Suprapubic skin (tissue), 4 donors: ENCODE measurements at regions not wholly inside any gene's neighbourhood (a gene's known extent, or its start where the extent isn't known, plus 50 kb on each side); places are given as distances from the start of the nearest gene placed in this dataset.
"Not testable (repeated sequence)": the region's sequence is repeated elsewhere in the genome, so short reads cannot be mapped to it uniquely, and the experiment has no call there.

Source experiments
- DNase-seq, 2 donors: peaks; one replicate each; pipeline ENCODE4 v3.0.0-alpha.2; 2019; ENCODE audit warnings: low spot score in 2 of 2
- H3K27ac ChIP-seq: fragments of 200-600 bp; sonication (generic); one replicate; pipeline ENCODE4 v1.5.1; 2019
- H3K27me3 ChIP-seq: fragments of 200-600 bp; sonication (generic); one replicate; pipeline ENCODE4 v1.5.1; 2019
- H3K36me3 ChIP-seq: fragments of 200-600 bp; sonication (generic); one replicate; pipeline ENCODE4 v1.5.1; 2019
- H3K4me1 ChIP-seq: fragments of 200-600 bp; sonication (generic); one replicate; pipeline ENCODE4 v1.5.1; 2019
- H3K4me3 ChIP-seq: fragments of 200-600 bp; sonication (generic); one replicate; pipeline ENCODE4 v1.5.1; 2019; ENCODE audit warnings: mild to moderate bottlenecking
- H3K9me3 ChIP-seq: fragments of 200-600 bp; sonication (generic); one replicate; pipeline ENCODE4 v1.5.1; 2019
- EP300 ChIP-seq: sonication (generic); formaldehyde crosslinking; IDR thresholded peaks from one replicate; pipeline ENCODE4 v1.6.1; 2017; ENCODE audit warnings: antibody characterized with exemption
- POLR2A ChIP-seq, 2 donors: fragments of 450-650 bp; IDR thresholded peaks; one replicate each; pipeline ENCODE4 v1.6.1; 2017; ENCODE audit warnings: antibody characterized with exemption in 2 of 2, mild to moderate bottlenecking in 2 of 2, moderate library complexity in 2 of 2
- POLR2AphosphoS5 ChIP-seq, 3 donors: sonication (generic); formaldehyde crosslinking; IDR thresholded peaks; one replicate each; pipeline ENCODE4 v1.6.1; 2017; ENCODE audit warnings: antibody characterized with exemption in 3 of 3
- WGBS: methylation state at CpG from one replicate; pipeline ENCODE4 v1.1.5; 2018; 5-methylcytosine and 5-hydroxymethylcytosine counted together
- TF ChIP-seq, protein P1 (sequence below), 2 donors: fragments of 200-600 bp in 1 of 2; fragments of 450-650 bp in 1 of 2; sonication (generic) in 1 of 2; IDR thresholded peaks; one replicate each; pipeline ENCODE4 v1.5.1; 2016 to 2019; ENCODE audit warnings: antibody characterized with exemption in 2 of 2, mild to moderate bottlenecking in 1 of 2, moderate library complexity in 1 of 2

GRCh38 chr18:64674694-64675093, 525.8 kb upstream of the LINC00305 start:
- Histone ChIP-seq H3K27ac (no peak overlapping the region), H3K4me3 (no peak overlapping the region), H3K4me1 (no peaks in the 10 kb centered on the region), H3K36me3 (no peaks in the 10 kb centered on the region), H3K27me3 (no peaks in the 10 kb centered on the region), H3K9me3 (no peaks in the 10 kb centered on the region)
- DNase-seq: no peak
- WGBS: 75% methylated on average over 3 of the region's 3 CpGs
- TF ChIP-seq POLR2A (IDR thresholded peaks at IDR 0.05) (no peak), POLR2AphosphoS5 (IDR thresholded peaks at IDR 0.05) (no peak), EP300 (no peak)
- TF ChIP-seq, protein P1, sequence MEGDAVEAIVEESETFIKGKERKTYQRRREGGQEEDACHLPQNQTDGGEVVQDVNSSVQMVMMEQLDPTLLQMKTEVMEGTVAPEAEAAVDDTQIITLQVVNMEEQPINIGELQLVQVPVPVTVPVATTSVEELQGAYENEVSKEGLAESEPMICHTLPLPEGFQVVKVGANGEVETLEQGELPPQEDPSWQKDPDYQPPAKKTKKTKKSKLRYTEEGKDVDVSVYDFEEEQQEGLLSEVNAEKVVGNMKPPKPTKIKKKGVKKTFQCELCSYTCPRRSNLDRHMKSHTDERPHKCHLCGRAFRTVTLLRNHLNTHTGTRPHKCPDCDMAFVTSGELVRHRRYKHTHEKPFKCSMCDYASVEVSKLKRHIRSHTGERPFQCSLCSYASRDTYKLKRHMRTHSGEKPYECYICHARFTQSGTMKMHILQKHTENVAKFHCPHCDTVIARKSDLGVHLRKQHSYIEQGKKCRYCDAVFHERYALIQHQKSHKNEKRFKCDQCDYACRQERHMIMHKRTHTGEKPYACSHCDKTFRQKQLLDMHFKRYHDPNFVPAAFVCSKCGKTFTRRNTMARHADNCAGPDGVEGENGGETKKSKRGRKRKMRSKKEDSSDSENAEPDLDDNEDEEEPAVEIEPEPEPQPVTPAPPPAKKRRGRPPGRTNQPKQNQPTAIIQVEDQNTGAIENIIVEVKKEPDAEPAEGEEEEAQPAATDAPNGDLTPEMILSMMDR (IDR thresholded peaks at IDR 0.05): no peak

DNA sequence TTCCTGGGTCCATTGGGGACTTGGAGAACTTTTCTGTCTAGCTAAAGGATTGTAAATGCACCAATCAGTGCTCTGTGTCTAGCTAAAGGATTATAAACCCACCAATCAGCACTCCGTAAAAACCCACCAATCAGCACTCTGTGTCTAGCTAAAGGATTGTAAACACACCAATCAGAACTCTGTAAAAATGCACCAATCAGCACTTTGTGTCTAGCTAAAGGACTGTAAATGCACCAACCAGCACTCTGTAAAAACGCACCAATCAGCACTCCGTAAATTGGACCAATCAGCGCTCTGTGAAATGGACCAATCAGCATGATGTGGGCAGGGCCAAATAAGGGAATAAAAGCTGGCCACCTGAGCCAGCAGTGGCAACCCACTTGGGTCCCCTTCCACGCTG, 522.4 kb upstream of the LINC00305 start:
- not testable (repeated sequence) for H3K36me3 ChIP-seq, H3K4me3 ChIP-seq, DNase-seq, H3K27ac ChIP-seq, H3K27me3 ChIP-seq, H3K9me3 ChIP-seq, H3K4me1 ChIP-seq
- WGBS: 81% methylated on average over 5 of the region's 5 CpGs

DNA sequence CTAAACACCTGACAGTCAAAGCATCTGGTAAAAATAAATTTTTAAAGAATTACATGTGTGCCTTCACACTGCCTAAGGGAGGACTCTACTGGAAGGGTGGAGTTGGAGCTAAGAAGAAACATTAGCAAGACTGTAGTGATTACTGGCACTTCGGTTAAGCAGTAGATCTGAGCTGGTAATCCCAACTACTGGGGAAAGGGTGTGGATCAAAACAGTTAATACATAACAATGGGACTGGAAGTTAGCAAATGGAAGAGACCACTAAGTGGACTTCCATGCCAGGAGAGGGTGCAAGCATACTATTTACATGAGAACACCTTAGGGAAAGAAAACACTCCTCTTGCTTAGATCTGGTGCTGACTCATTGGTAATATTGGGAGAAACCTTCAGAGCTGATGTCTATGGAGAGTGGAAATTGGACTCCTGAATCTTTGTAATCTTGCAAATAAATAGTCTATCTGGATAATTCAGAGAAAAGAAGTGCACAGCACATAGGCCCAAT, 519.6 kb upstream of the LINC00305 start:
- Histone ChIP-seq H3K27me3 (no peaks in the 10 kb centered on the region), H3K4me1 (no peaks in the 10 kb centered on the region), H3K4me3 (no peak overlapping the region), H3K9me3 (no peaks in the 10 kb centered on the region), H3K27ac (no peak overlapping the region), H3K36me3 (no peaks in the 10 kb centered on the region)
- no peak for TF ChIP-seq POLR2AphosphoS5 (IDR thresholded peaks at IDR 0.05)
- no peak for TF ChIP-seq POLR2A (IDR thresholded peaks at IDR 0.05)
- TF ChIP-seq EP300: no peak
- TF ChIP-seq, protein P1 (IDR thresholded peaks at IDR 0.05): no peak
- DNase-seq: no peak
- 79% methylated on average over 1 of the region's 1 CpG for WGBS

DNA sequence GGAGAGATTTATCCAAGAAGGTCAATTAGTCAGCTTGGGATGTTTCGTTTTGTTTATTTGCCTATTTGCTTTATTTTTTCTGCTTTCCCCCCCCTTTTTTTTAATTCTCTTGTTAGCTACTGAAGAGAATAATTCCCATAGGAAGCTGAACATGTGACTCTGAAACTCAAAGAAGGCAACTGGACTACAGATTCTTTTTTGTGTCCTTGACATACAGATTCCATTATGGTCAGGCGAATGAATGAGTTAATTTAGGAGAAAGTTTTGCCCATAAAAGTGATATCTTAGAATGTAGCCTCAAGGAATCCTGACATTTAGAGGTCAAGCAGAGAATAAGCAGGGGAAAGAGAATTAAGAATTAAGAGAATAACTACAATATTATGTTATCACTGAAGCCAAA, 514.2 kb upstream of the LINC00305 start:
- Histone ChIP-seq H3K4me3 (no peak overlapping the region), H3K4me1 (no peaks in the 10 kb centered on the region), H3K9me3 (no peaks in the 10 kb centered on the region), H3K36me3 (no peaks in the 10 kb centered on the region), H3K27me3 (no peaks in the 10 kb centered on the region), H3K27ac (no peak overlapping the region)
- no peak for DNase-seq
- 88% methylated on average over 2 of the region's 2 CpGs for WGBS
- TF ChIP-seq, protein P1 (IDR thresholded peaks at IDR 0.05): no peak
- TF ChIP-seq EP300: no peak
- TF ChIP-seq POLR2A (IDR thresholded peaks at IDR 0.05): no peak

DNA sequence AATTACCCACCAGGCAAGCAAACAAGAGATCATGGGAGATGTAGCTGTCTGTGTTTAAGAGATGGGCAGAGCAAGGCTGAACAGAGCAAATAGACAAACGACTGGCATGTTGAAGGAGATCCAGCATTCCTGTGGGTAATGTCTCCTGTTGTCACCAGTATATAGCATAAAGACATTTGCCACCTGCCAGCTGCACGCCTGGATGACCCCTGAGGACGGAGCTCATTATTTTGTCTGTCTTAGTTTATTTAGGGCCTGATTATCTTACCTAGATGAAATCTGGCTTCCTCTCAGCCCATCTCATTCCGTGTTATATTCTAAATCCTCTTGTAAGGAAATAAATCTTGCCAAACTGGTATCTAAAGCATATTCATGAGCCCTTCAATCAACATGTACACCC, 510.3 kb upstream of the LINC00305 start:
- no peak for DNase-seq
- WGBS: 42% methylated on average over 4 of the region's 4 CpGs
- Histone ChIP-seq H3K9me3 (no peaks in the 10 kb centered on the region), H3K4me1 (no peaks in the 10 kb centered on the region), H3K27ac (no peak overlapping the region), H3K4me3 (no peak overlapping the region), H3K36me3 (no peaks in the 10 kb centered on the region), H3K27me3 (no peaks in the 10 kb centered on the region)
- TF ChIP-seq, protein P1 (IDR thresholded peaks at IDR 0.05): no peak
- TF ChIP-seq EP300 (no peak), POLR2AphosphoS5 (IDR thresholded peaks at IDR 0.05) (no peak), POLR2A (IDR thresholded peaks at IDR 0.05) (no peak)

DNA sequence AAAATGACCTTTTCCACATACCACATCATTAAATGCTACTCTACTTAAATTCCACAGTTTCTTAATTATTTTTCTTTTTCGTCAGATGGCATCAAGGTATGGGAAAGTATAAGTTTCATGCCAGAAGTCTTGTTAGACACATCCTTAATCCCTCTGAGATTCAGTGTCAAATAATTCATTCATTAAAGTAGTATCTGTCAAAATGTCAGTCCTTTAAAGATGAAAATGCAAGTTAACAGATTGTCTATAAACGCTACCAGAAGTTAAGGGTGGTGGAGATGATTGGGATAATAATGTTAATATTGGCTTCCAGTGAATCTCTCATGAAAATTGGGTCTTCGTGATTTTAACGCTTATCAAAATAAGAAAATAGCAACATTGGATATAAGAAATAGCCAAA, 504.2 kb upstream of the LINC00305 start:
- DNase-seq: no peak
- no peaks in the 10 kb centered on the region for H3K4me1 ChIP-seq
- H3K9me3 ChIP-seq: no peaks in the 10 kb centered on the region
- TF ChIP-seq POLR2A (IDR thresholded peaks at IDR 0.05) (no peak), POLR2AphosphoS5 (IDR thresholded peaks at IDR 0.05) (no peak), EP300 (no peak)
- TF ChIP-seq, protein P1 (IDR thresholded peaks at IDR 0.05): no peak
- WGBS: 56% methylated on average over 4 of the region's 4 CpGs
- no peaks in the 10 kb centered on the region for H3K27me3 ChIP-seq
- no peak overlapping the region for H3K4me3 ChIP-seq
- H3K36me3 ChIP-seq: no peaks in the 10 kb centered on the region
- no peak overlapping the region for H3K27ac ChIP-seq
